ENCODE measurements at regions not wholly inside any gene's neighbourhood (a gene's known extent, or its start where the extent isn't known, plus 50 kb on each side); places are given as distances from the start of the nearest gene placed in this dataset.
"Not testable (repeated sequence)": the region's sequence is repeated elsewhere in the genome, so short reads cannot be mapped to it uniquely, and the experiment has no call there.

GRCh38 chr7:7035851-7036250, 146.5 kb upstream of the C1GALT1 start:
- no peak overlapping the region for H3K4me3 ChIP-seq
- H3K27me3 ChIP-seq: no peaks in the 10 kb centered on the region
- no peak for DNase-seq
- H3K27ac ChIP-seq: no peak overlapping the region
- intact Hi-C loops (cut with DNase I): no loop called here
- H3K4me1 ChIP-seq (replicated peaks in 1 of 2): no peaks in the 10 kb centered on the region
- H3K36me3 ChIP-seq (replicated peaks in 1 of 2): no peaks in the 10 kb centered on the region
- TF ChIP-seq, protein P1, sequence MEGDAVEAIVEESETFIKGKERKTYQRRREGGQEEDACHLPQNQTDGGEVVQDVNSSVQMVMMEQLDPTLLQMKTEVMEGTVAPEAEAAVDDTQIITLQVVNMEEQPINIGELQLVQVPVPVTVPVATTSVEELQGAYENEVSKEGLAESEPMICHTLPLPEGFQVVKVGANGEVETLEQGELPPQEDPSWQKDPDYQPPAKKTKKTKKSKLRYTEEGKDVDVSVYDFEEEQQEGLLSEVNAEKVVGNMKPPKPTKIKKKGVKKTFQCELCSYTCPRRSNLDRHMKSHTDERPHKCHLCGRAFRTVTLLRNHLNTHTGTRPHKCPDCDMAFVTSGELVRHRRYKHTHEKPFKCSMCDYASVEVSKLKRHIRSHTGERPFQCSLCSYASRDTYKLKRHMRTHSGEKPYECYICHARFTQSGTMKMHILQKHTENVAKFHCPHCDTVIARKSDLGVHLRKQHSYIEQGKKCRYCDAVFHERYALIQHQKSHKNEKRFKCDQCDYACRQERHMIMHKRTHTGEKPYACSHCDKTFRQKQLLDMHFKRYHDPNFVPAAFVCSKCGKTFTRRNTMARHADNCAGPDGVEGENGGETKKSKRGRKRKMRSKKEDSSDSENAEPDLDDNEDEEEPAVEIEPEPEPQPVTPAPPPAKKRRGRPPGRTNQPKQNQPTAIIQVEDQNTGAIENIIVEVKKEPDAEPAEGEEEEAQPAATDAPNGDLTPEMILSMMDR (IDR thresholded peaks at IDR 0.05): no peak
- no peak for TF ChIP-seq POLR2A (IDR thresholded peaks at IDR 0.05)
- H3K9me3 ChIP-seq (replicated peaks in 1 of 3): no peaks in the 10 kb centered on the region
- 90 to 100% (median 98%) methylated on average over 1 of the region's 1 CpG for WGBS, 4 donors

- DNase-seq; H3K4me3 ChIP-seq; H3K4me1 ChIP-seq (replicated peaks in 1 of 2); H3K36me3 ChIP-seq (replicated peaks in 1 of 2); H3K27me3 ChIP-seq; H3K9me3 ChIP-seq (replicated peaks in 1 of 3); intact Hi-C loops (cut with DNase I); H3K27ac ChIP-seq: not testable (repeated sequence)
- 61 to 80% (median 77%) methylated on average over 4 to 7 of the region's 7 CpGs for WGBS, 4 donors
Observed at GRCh38 chr7:7042286-7042893, 140.0 kb upstream of the C1GALT1 start.

DNA sequence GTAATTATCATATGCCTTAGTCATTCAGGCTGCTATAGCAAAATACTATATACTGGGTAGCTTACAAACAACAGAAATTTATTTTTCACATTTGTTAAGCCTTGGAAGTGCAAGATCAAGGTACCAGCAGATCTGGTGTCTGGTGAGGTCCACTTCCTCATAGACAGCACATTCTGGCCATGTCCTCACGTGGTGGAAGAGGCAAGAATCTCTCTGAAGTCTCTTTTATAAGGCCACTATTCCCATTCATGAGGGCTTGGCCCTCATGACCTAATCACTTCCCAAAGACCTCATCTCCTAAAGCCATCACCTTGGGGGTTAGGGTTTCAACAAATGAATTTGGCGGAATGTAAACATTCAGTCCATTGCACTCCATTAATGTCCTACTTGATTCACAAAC, 137.5 kb upstream of the C1GALT1 start:
- TF ChIP-seq, protein P1 (IDR thresholded peaks at IDR 0.05): no peak
- no peak for TF ChIP-seq POLR2A (IDR thresholded peaks at IDR 0.05)
- H3K27ac ChIP-seq: no peak overlapping the region
- 38 to 83% (median 69%) methylated on average over 2 of the region's 2 CpGs for WGBS, 4 donors
- intact Hi-C loops (cut with DNase I): no loop called here
- H3K4me3 ChIP-seq: no peak overlapping the region
- H3K4me1 ChIP-seq (replicated peaks in 1 of 2): no peaks in the 10 kb centered on the region
- H3K27me3 ChIP-seq: no peaks in the 10 kb centered on the region
- no peak for DNase-seq
- no peaks in the 10 kb centered on the region for H3K36me3 ChIP-seq (replicated peaks in 1 of 2)
- no peaks in the 10 kb centered on the region for H3K9me3 ChIP-seq (replicated peaks in 1 of 3)

GRCh38 chr7:7048213-7048612, 134.1 kb upstream of the C1GALT1 start:
- H3K4me3 ChIP-seq: no peak overlapping the region
- no peaks in the 10 kb centered on the region for H3K9me3 ChIP-seq (replicated peaks in 1 of 3)
- intact Hi-C loops (cut with DNase I): no loop called here
- no peak overlapping the region for H3K27ac ChIP-seq
- no peaks in the 10 kb centered on the region for H3K36me3 ChIP-seq (replicated peaks in 1 of 2)
- H3K4me1 ChIP-seq (replicated peaks in 1 of 2): peaks cover 0 to 3% of the 10 kb centered on the region in 2 donors
- WGBS, 4 donors: 55 to 79% (median 69%) methylated on average over 3 to 4 of the region's 4 CpGs
- TF ChIP-seq, protein P1 (IDR thresholded peaks at IDR 0.05): no peak
- no peak for TF ChIP-seq POLR2A (IDR thresholded peaks at IDR 0.05)
- DNase-seq: no peak
- no peaks in the 10 kb centered on the region for H3K27me3 ChIP-seq

DNA sequence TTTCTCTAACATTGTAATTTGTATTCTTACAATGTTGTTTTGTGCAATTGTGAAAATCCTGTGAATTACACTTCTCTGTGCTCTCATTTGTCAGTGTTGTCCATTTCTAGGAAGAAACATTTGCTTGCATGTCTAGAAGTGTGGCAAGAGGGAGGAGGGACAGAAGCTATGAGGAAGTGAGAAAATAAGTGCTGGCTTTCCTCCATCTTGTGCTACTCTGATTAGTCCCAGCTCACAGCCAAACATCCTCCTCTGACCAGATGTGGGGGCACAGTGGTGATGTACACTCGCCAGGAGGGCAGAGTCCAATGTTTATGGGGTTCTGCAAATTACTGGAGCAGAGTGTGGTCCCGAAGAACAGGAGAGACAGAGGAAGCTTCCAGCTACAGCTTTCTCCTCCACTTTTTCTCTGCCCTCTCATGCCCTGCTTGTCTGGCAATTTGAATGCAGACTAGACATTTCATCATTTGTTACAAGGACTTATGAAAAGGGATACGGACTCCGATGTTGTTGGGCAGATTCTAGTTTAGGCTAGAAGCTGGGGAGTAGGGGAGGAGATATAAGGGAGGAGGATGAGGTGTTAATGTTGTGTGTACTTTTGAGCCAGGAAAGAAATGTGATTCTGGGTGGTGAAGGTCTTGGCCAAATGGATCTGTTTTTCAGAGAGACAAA, 131.0 kb upstream of the C1GALT1 start:
- no peak for TF ChIP-seq POLR2A (IDR thresholded peaks at IDR 0.05)
- TF ChIP-seq, protein P1 (IDR thresholded peaks at IDR 0.05): no peak
- 52 to 62% (median 55%) methylated on average over 4 of the region's 4 CpGs for WGBS, 4 donors
- H3K4me1 ChIP-seq (replicated peaks in 1 of 2): peaks cover 0 to 3% of the 10 kb centered on the region in 2 donors
- no peaks in the 10 kb centered on the region for H3K9me3 ChIP-seq (replicated peaks in 1 of 3)
- H3K36me3 ChIP-seq (replicated peaks in 1 of 2): no peaks in the 10 kb centered on the region
- intact Hi-C loops (cut with DNase I): no loop called here
- H3K27ac ChIP-seq: peak overlapping the region in 1 of 5 donors; percentile 34
- peak in 1 of 7 donors; percentile 20 for DNase-seq
- no peak overlapping the region for H3K4me3 ChIP-seq
- no peaks in the 10 kb centered on the region for H3K27me3 ChIP-seq

Measured in adrenal gland (tissue), 9 donors.